Effector memory CD8-positive, alpha-beta T cell (primary cell): ENCODE measurements at regions not wholly inside any gene's neighbourhood (a gene's known extent, or its start where the extent isn't known, plus 50 kb on each side); places are given as distances from the start of the nearest gene placed in this dataset.
"Not testable (repeated sequence)": the region's sequence is repeated elsewhere in the genome, so short reads cannot be mapped to it uniquely, and the experiment has no call there.

ENCODE experiments used
- ATAC-seq: fragments of 150-1000 bp; cut with Tn5 transposase; replicated peaks from 2 replicates; pipeline ENCODE4 v1.10.0; 2021; ENCODE audit warnings: mild to moderate bottlenecking, moderate library complexity
- DNase-seq, 3 experiments: peaks; one replicate each; pipeline ENCODE4 v3.0.0; 2021
- H3K27ac Mint-ChIP-seq, 2 donors: one replicate each; pipeline ENCODE4 v1.8.0; 2022; ENCODE audit warnings: mild to moderate bottlenecking in 2 of 2, mixed read lengths in 2 of 2, moderate library complexity in 2 of 2
- H3K27me3 Mint-ChIP-seq, 2 donors: one replicate each; pipeline ENCODE4 v1.8.0; 2022; ENCODE audit warnings: mixed read lengths in 2 of 2
- H3K36me3 Mint-ChIP-seq: one replicate; pipeline ENCODE4 v1.8.0; 2022; ENCODE audit warnings: mild to moderate bottlenecking, moderate library complexity, mixed read lengths; ENCODE audit not compliant: insufficient read depth
- H3K4me1 Mint-ChIP-seq, 2 donors: one replicate each; pipeline ENCODE4 v1.8.0; 2022; ENCODE audit warnings: low read depth in 2 of 2, mixed read lengths in 2 of 2
- H3K4me3 Mint-ChIP-seq, 2 donors: one replicate each; pipeline ENCODE4 v1.8.0; 2022; ENCODE audit warnings: mild to moderate bottlenecking in 2 of 2, mixed read lengths in 2 of 2, moderate library complexity in 2 of 2
- H3K9me3 Mint-ChIP-seq, 2 donors: one replicate each; pipeline ENCODE4 v1.8.0; 2022; ENCODE audit warnings: mixed read lengths in 2 of 2

- Mint-ChIP-seq H3K27ac (no peak overlapping the region), H3K4me3 (no peak overlapping the region), H3K36me3 (peaks cover 3% of the 10 kb centered on the region), H3K27me3 (no peaks in the 10 kb centered on the region), H3K4me1 (peaks cover 1 to 4% of the 10 kb centered on the region in 2 donors), H3K9me3 (no peaks in the 10 kb centered on the region)
- DNase-seq (no peak), ATAC-seq (no peak)
Observed at GRCh38 chr4:122973465-122973864, 51.1 kb upstream of the NUDT6 start.

- Mint-ChIP-seq H3K9me3 (no peaks in the 10 kb centered on the region), H3K27me3 (no peaks in the 10 kb centered on the region), H3K4me1 (peaks cover 0 to 4% of the 10 kb centered on the region in 2 donors), H3K36me3 (peaks cover 14% of the 10 kb centered on the region), H3K27ac (no peak overlapping the region), H3K4me3 (no peak overlapping the region)
- no peak for ATAC-seq
- no peak for DNase-seq
Observed at GRCh38 chr4:122976111-122976510, 53.7 kb upstream of the NUDT6 start.

- peaks cover 0 to 4% of the 10 kb centered on the region in 2 donors for H3K4me1 Mint-ChIP-seq
- no peaks in the 10 kb centered on the region for H3K9me3 Mint-ChIP-seq
- H3K36me3 Mint-ChIP-seq = peaks cover 16% of the 10 kb centered on the region
- H3K27ac Mint-ChIP-seq = no peak overlapping the region
- DNase-seq = no peak
- no peaks in the 10 kb centered on the region for H3K27me3 Mint-ChIP-seq
- no peak for ATAC-seq
- no peak overlapping the region for H3K4me3 Mint-ChIP-seq
Observed at GRCh38 chr4:122977103-122977502, 54.7 kb upstream of the NUDT6 start.

GRCh38 chr4:122978109-122978508, 55.7 kb upstream of the NUDT6 start:
- Mint-ChIP-seq H3K4me1 (no peaks in the 10 kb centered on the region), H3K36me3 (peaks cover 20% of the 10 kb centered on the region), H3K27ac (no peak overlapping the region), H3K27me3 (no peaks in the 10 kb centered on the region), H3K4me3 (no peak overlapping the region), H3K9me3 (no peaks in the 10 kb centered on the region)
- ATAC-seq = no peak
- DNase-seq = no peak

- ATAC-seq = no peak
- Mint-ChIP-seq H3K9me3 (no peaks in the 10 kb centered on the region), H3K27me3 (no peaks in the 10 kb centered on the region), H3K4me1 (peaks cover 0 to 2% of the 10 kb centered on the region in 2 donors), H3K4me3 (no peak overlapping the region), H3K27ac (no peak overlapping the region), H3K36me3 (peaks cover 23% of the 10 kb centered on the region)
- no peak for DNase-seq
Observed at GRCh38 chr4:122978789-122979188, 56.4 kb upstream of the NUDT6 start.

GRCh38 chr4:122980860-122981259, 58.5 kb upstream of the NUDT6 start:
- ATAC-seq (no peak), DNase-seq (no peak)
- Mint-ChIP-seq H3K9me3 (peaks cover 0 to 6% of the 10 kb centered on the region in 2 donors), H3K27me3 (no peaks in the 10 kb centered on the region), H3K4me1 (peaks cover 0 to 6% of the 10 kb centered on the region in 2 donors), H3K4me3 (no peak overlapping the region), H3K36me3 (peaks cover 32% of the 10 kb centered on the region), H3K27ac (peak overlapping the region; percentile 5 to 33)

- peaks cover 12% of the 10 kb centered on the region for H3K36me3 Mint-ChIP-seq
- H3K4me1 Mint-ChIP-seq = peaks cover 0 to 6% of the 10 kb centered on the region in 2 donors
- ATAC-seq (no peak), DNase-seq (no peak)
- no peak overlapping the region for H3K4me3 Mint-ChIP-seq
- H3K27ac Mint-ChIP-seq = no peak overlapping the region
- peaks cover 7 to 32% of the 10 kb centered on the region in 2 donors for H3K9me3 Mint-ChIP-seq
- H3K27me3 Mint-ChIP-seq = no peaks in the 10 kb centered on the region
Observed at GRCh38 chr4:122988696-122989095, 66.3 kb upstream of the NUDT6 start.

GRCh38 chr4:122990891-122991290, 68.5 kb upstream of the NUDT6 start:
- Mint-ChIP-seq H3K4me3 (no peak overlapping the region), H3K9me3 (peaks cover 7 to 26% of the 10 kb centered on the region in 2 donors), H3K36me3 (peaks cover 3% of the 10 kb centered on the region), H3K27me3 (no peaks in the 10 kb centered on the region), H3K27ac (no peak overlapping the region), H3K4me1 (peaks cover 0 to under 1% of the 10 kb centered on the region in 2 donors)
- ATAC-seq (no peak), DNase-seq (no peak)

- H3K27ac Mint-ChIP-seq = no peak overlapping the region
- H3K36me3 Mint-ChIP-seq = peaks cover 3% of the 10 kb centered on the region
- H3K4me1 Mint-ChIP-seq = peaks cover 0 to 1% of the 10 kb centered on the region in 2 donors
- H3K27me3 Mint-ChIP-seq = no peaks in the 10 kb centered on the region
- DNase-seq (no peak), ATAC-seq (no peak)
- H3K9me3 Mint-ChIP-seq = peaks cover 5 to 14% of the 10 kb centered on the region in 2 donors
- H3K4me3 Mint-ChIP-seq = no peak overlapping the region
Observed at GRCh38 chr4:122992057-122992456, 69.7 kb upstream of the NUDT6 start.

- no peak overlapping the region for H3K27ac Mint-ChIP-seq
- H3K4me3 Mint-ChIP-seq = no peak overlapping the region
- H3K4me1 Mint-ChIP-seq = peaks cover 2 to 7% of the 10 kb centered on the region in 2 donors
- DNase-seq = no peak
- peaks cover 3% of the 10 kb centered on the region for H3K36me3 Mint-ChIP-seq
- no peak for ATAC-seq
- no peaks in the 10 kb centered on the region for H3K27me3 Mint-ChIP-seq
- H3K9me3 Mint-ChIP-seq = peaks cover 3 to 13% of the 10 kb centered on the region in 2 donors
Observed at GRCh38 chr4:122992641-122993040, 70.2 kb upstream of the NUDT6 start.

GRCh38 chr4:122996350-122996749, 74.0 kb upstream of the NUDT6 start:
- H3K9me3 Mint-ChIP-seq = peaks cover 0 to 2% of the 10 kb centered on the region in 2 donors
- no peaks in the 10 kb centered on the region for H3K27me3 Mint-ChIP-seq
- H3K4me3 Mint-ChIP-seq = no peak overlapping the region
- H3K4me1 Mint-ChIP-seq = peaks cover 2 to 14% of the 10 kb centered on the region in 2 donors
- no peak overlapping the region for H3K27ac Mint-ChIP-seq
- H3K36me3 Mint-ChIP-seq = no peaks in the 10 kb centered on the region
- ATAC-seq (no peak), DNase-seq (no peak)

GRCh38 chr4:122997463-122998101, 75.2 kb upstream of the NUDT6 start:
- H3K4me3 Mint-ChIP-seq = no peak overlapping the region
- peaks cover 3 to 19% of the 10 kb centered on the region in 2 donors for H3K4me1 Mint-ChIP-seq
- H3K36me3 Mint-ChIP-seq = no peaks in the 10 kb centered on the region
- no peak overlapping the region for H3K27ac Mint-ChIP-seq
- ATAC-seq = no peak
- DNase-seq = no peak
- peaks cover 0 to 2% of the 10 kb centered on the region in 2 donors for H3K9me3 Mint-ChIP-seq
- H3K27me3 Mint-ChIP-seq = no peaks in the 10 kb centered on the region

- not testable (repeated sequence) for H3K36me3 Mint-ChIP-seq, H3K4me3 Mint-ChIP-seq, DNase-seq, ATAC-seq, H3K27me3 Mint-ChIP-seq
- peaks cover 2 to 11% of the 10 kb centered on the region in 2 donors for H3K9me3 Mint-ChIP-seq
- peaks cover 11 to 33% of the 10 kb centered on the region in 2 donors for H3K4me1 Mint-ChIP-seq
- H3K27ac Mint-ChIP-seq = peak overlapping the region in 1 of 2 donors; percentile 41
Observed at GRCh38 chr4:123004079-123004478, 81.7 kb upstream of the NUDT6 start.

- not testable (repeated sequence) for H3K36me3 Mint-ChIP-seq, H3K4me3 Mint-ChIP-seq, ATAC-seq, H3K27me3 Mint-ChIP-seq, DNase-seq
- Mint-ChIP-seq H3K9me3 (peaks cover 2 to 11% of the 10 kb centered on the region in 2 donors), H3K27ac (peak overlapping the region in 1 of 2 donors; percentile 30), H3K4me1 (peaks cover 11 to 33% of the 10 kb centered on the region in 2 donors)
Observed at GRCh38 chr4:123005126-123005525, 82.7 kb upstream of the NUDT6 start.
